VCaP (cell line): ENCODE measurements at regions not wholly inside any gene's neighbourhood (a gene's known extent, or its start where the extent isn't known, plus 50 kb on each side); places are given as distances from the start of the nearest gene placed in this dataset.
"Not testable (repeated sequence)": the region's sequence is repeated elsewhere in the genome, so short reads cannot be mapped to it uniquely, and the experiment has no call there.

Source experiments
- H3K27ac ChIP-seq: fragments of 450-650 bp; 2 replicates; pipeline ENCODE4 v1.5.1; 2017
- TF ChIP-seq, protein P1 (sequence below): fragments of 450-650 bp; conservative IDR thresholded peaks from 2 replicates; pipeline ENCODE4 v1.5.1; 2017; ENCODE audit warnings: mild to moderate bottlenecking, moderate library complexity

DNA sequence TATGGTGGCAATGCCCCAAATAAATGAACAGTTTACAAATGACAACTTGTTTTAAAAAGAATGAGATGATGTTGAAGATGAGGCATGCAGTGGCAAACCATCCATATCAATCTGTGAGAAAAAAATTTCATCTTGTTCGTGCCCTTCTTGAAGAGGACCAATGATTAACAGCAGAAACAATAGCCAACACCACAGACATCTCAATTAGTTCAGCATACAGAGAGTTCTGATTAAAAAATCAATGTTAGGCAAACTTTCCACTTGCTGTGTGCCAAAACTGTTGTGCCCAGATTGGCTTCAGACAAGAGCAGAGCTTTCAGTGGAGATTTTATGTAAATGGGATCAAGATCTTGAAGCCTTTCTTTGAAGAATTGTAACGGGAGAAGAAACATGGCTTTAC, 329.9 kb downstream of the BMP4 start:
- no peak overlapping the region for H3K27ac ChIP-seq
- TF ChIP-seq, protein P1, sequence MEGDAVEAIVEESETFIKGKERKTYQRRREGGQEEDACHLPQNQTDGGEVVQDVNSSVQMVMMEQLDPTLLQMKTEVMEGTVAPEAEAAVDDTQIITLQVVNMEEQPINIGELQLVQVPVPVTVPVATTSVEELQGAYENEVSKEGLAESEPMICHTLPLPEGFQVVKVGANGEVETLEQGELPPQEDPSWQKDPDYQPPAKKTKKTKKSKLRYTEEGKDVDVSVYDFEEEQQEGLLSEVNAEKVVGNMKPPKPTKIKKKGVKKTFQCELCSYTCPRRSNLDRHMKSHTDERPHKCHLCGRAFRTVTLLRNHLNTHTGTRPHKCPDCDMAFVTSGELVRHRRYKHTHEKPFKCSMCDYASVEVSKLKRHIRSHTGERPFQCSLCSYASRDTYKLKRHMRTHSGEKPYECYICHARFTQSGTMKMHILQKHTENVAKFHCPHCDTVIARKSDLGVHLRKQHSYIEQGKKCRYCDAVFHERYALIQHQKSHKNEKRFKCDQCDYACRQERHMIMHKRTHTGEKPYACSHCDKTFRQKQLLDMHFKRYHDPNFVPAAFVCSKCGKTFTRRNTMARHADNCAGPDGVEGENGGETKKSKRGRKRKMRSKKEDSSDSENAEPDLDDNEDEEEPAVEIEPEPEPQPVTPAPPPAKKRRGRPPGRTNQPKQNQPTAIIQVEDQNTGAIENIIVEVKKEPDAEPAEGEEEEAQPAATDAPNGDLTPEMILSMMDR: no peak

DNA sequence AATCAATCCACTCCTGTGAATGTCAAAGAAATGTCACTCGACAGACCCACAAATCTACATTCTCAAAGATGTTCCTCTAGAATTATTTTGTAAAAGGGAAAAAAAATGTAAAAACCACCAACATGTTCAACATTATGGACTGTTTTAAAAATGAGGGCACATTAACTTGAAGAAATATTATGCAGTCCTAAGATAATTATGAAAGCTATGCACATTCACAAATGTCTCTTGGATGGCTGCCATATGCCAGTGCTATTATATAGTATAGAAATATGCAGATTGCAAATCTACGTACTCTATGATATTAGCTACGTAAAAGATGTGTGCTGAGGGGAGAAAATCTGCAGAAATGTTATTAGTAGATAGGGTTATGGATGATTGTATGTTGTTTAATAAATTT, 334.2 kb downstream of the BMP4 start:
- H3K27ac ChIP-seq: no peak overlapping the region
- TF ChIP-seq, protein P1: no peak

GRCh38 chr14:53621921-53622320, 334.7 kb downstream of the BMP4 start:
- TF ChIP-seq, protein P1: no peak
- no peak overlapping the region for H3K27ac ChIP-seq

DNA sequence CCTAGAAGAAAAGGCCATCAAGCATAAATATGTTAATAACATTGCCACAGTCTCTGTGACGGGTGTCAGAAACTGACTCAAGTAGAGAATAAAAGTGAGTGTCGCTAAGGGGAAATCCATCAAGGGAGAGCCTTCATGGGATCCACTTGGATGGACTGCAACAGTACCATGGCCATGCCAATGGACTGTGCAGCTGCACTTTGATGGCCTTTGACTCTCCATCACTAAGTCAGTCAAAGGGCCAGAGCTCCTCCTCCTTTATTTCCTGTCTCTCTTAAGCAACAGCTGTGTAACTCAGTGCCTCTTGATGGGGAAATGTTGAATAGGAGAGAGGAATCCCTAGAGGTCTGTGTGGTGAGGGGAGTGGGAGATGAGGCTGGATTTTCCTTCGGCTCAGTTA, 335.2 kb downstream of the BMP4 start:
- TF ChIP-seq, protein P1: no peak
- no peak overlapping the region for H3K27ac ChIP-seq

- TF ChIP-seq, protein P1: no peak
These were observed 335.7 kb downstream of the BMP4 start for GRCh38 chr14:53620890-53621289.

DNA sequence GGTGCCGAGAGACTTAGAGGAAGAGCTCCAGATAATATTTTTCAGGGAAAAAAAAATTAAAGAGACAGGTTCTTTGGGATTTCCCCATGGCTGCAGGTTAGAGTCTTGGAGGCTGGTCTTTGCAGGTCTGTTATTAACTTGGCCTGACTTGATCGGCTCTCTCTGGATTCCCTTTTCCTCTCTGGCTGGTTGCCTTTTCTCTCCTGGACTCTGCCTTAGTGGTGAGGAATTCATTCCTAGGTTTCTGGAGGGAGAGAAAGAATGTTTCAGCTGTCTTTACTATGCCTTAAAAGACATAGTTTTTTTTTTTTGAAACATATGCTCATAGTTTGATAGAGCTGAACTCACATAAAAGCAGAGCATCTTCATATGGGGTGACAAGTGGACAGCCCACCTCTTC, 336.3 kb downstream of the BMP4 start:
- TF ChIP-seq, protein P1: no peak
- no peak overlapping the region for H3K27ac ChIP-seq

More at GRCh38 chr14:53620890-53621289, 335.7 kb downstream of the BMP4 start:
- no peak overlapping the region for H3K27ac ChIP-seq

DNA sequence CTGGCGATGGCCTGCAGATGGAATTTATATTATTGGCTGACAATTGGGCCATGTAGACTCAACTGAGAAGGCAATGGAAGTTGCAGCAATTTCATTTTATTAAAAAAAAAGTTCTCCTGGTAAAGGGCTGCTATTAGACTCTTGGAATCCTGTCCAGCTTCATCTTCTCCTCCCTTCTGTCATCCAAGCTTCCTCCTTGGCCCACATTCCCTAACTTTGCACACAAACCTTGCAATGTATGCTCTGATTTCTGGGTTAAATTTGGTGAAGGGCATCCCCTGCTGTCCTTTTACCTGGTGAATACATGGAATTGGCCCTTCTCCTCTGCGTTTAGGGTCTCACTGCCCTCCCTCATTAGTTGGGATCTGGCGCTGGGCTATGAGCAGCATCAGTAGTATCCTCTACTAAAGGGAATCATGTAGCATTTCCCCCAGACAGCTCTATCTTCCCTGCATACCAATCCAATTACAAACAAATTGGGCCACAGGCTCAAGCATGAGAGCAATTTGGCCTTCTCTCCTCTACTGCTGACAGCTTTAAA, 336.9 kb downstream of the BMP4 start:
- no peak overlapping the region for H3K27ac ChIP-seq
- TF ChIP-seq, protein P1: no peak

GRCh38 chr14:53616536-53616935, 340.1 kb downstream of the BMP4 start:
- not testable (repeated sequence) for H3K27ac ChIP-seq
